Astrocyte of the cerebellum (primary cell): ENCODE measurements at regions not wholly inside any gene's neighbourhood (a gene's known extent, or its start where the extent isn't known, plus 50 kb on each side); places are given as distances from the start of the nearest gene placed in this dataset.

Source experiments
- DNase-seq: peaks from one replicate; pipeline ENCODE4 v3.0.0-alpha.2; 2011; ENCODE audit warnings: low read depth
- H3K4me3 ChIP-seq: 2 replicates; pipeline ENCODE4 v1.5.1; 2011; ENCODE audit warnings: mild to moderate bottlenecking, low read depth, low read length, moderate library complexity
- CTCF ChIP-seq: IDR thresholded peaks from 2 replicates; pipeline ENCODE4 v1.5.1; 2012; ENCODE audit warnings: low read length, low read depth, moderate library complexity, mild to moderate bottlenecking; ENCODE audit errors: missing control alignments
- in situ Hi-C: cut with HindIII; loops from 2 replicates; pipeline ENCODE4 v1.10.0; 2017; ENCODE audit warnings: low sequenced_read_pairs

DNA sequence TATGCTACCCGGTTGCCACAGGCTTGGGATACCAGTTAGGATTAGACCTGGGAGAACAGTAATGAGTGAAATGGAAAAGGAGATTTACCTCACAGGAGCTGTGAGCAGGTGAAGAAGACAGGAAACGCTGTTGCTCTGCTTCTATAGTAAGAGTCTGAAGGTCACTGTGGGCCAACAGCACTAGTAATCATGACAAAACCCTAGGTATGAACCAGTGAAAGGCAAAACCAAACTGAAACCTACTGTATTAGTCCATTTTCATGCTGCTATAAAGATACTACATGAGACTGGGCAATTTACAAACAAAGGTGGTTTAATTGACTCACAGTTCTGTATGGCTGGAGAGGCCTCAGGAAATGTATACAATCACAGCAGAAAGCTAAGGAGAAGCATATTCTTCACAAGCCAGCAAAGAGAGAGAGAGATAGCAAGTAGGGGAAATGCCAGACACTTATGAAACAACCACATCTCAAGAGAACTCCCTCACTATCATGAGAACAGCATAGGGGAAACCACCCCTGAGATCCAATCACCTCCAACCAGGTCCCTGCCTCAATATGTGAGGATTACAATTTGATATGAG is 736.7 kb upstream of the INTU start:
- DNase-seq, result no peak
- in situ Hi-C loops, result no loop called here
- no peak for TF ChIP-seq CTCF
- no peak overlapping the region for H3K4me3 ChIP-seq

GRCh38 chr4:126897038-126897437 is 735.7 kb upstream of the INTU start:
- no peak for TF ChIP-seq CTCF
- DNase-seq, result no peak
- no peak overlapping the region for H3K4me3 ChIP-seq
- in situ Hi-C loops, result no loop called here

GRCh38 chr4:126898815-126899214 is 733.9 kb upstream of the INTU start:
- TF ChIP-seq CTCF, result no peak
- no peak for DNase-seq
- H3K4me3 ChIP-seq, result no peak overlapping the region
- in situ Hi-C loops, result no loop called here

DNA sequence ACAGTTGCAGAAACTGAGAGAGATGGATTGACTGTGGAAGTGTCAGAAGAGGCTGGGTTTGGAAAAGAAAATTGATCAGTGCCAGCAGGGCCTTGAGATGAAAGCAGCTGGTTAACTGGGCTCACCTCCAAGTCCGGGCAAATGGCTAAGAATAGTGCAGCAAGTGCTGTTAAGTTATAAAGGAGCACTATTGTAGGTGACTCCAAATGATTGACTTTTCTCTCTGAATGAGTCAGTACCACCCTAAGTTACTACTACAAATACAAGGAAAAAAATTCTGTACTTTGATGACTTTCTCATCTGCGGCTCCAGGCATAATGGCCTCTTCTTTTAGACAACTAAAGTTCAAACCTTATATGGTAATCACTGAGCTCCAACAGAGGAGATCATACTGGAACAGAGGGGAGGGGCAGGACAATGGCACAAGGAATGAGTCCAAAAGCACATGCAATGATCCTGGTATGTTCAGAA is 733.4 kb upstream of the INTU start:
- TF ChIP-seq CTCF, result no peak
- no peak overlapping the region for H3K4me3 ChIP-seq
- peak; percentile 75 for DNase-seq

GRCh38 chr4:126906466-126906865 is 726.3 kb upstream of the INTU start:
- H3K4me3 ChIP-seq, result no peak overlapping the region
- in situ Hi-C loops, result no loop called here
- DNase-seq, result no peak
- TF ChIP-seq CTCF, result no peak

More for the DNA sequence above, 733.4 kb upstream of the INTU start:
- in situ Hi-C loops, result no loop called here

GRCh38 chr4:126907389-126907788 is 725.4 kb upstream of the INTU start:
- no peak overlapping the region for H3K4me3 ChIP-seq
- in situ Hi-C loops, result no loop called here
- DNase-seq, result no peak
- TF ChIP-seq CTCF, result no peak
